ENCODE measurements at regions not wholly inside any gene's neighbourhood (a gene's known extent, or its start where the extent isn't known, plus 50 kb on each side); places are given as distances from the start of the nearest gene placed in this dataset.

DNA sequence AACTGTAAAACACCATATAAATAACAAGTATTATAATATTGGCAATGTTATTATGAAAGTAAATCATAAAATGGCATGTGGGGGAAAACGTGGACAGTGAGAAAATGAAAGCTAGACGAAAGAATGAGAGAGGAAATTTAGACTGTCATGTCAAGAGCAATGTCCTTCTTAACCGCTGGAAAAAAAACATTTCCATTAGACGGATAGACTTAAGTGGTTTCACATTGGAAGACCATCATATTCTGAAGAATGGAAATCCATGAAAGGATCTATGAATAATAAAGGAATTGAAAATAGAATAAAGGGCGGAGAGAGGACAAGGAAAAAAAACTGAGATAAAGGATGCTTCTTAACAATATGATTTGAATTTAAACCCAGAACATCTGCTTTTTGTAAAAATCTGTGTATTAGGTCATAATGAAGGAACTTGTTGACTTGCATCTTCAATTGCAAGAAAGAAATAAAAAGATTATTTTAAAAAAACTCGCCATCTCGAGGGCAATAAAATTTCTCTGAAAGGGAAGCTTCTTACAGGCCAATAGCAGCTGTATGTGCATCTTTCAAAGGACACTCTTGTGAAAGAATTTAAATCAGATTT is 90.6 kb downstream of the SPRY2 start:
- H3K27ac Mint-ChIP-seq = no peak overlapping the region
- H3K36me3 Mint-ChIP-seq (ENCODE audit: low read depth) = no peaks in the 10 kb centered on the region
- H3K4me3 Mint-ChIP-seq = no peak overlapping the region
- CTCF ChIA-PET = interaction anchor here (0.7 to 0.8 kb wide), 2 partner anchors 17 to 93 kb away, joined by 3 read pairs; no protein-coding TSS in a partner anchor
- DNase-seq = no peak
- H3K4me1 Mint-ChIP-seq (ENCODE audit: low read depth) = no peaks in the 10 kb centered on the region
- H3K27me3 Mint-ChIP-seq (ENCODE audit: low read depth) = no peaks in the 10 kb centered on the region
- intact Hi-C loops (cut with micrococcal nuclease) = no loop called here
- no peaks in the 10 kb centered on the region for H3K9me3 Mint-ChIP-seq

DNA sequence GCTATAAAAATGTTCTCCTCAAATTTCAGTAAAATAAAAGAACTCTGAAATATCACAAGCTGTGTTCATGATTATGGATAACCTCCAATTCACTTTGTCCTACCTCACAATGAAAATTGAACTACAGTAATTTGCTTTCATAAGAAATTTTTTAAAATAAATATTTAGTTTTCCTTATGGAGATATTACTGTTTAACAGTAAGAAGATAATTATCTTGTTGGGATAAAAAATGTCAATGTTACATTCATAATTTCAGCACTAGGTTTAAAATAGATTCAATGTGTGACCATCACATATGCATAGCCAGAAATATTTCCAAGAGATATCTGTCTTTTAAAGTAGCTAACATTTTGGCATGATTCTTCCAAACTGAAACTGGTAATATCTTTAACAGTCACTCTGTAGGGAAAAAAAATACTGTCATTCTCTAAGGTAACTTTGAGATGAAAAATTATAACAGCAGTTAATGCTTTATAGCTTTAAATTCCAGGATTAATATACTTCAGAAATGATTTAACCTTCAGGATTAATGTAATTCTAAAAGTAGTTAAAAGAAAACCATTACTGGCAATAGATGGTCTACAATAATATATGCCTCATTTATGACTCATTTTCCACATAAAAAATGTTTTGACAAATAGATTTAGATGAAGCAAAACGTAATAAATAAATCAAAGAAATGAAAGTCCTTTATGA is 91.3 kb downstream of the SPRY2 start:
- CTCF ChIA-PET = no interaction called here

GRCh38 chr13:80245162-80245733 is 95.7 kb downstream of the SPRY2 start:
- no peak overlapping the region for H3K27ac Mint-ChIP-seq
- H3K4me1 Mint-ChIP-seq (ENCODE audit: low read depth) = no peaks in the 10 kb centered on the region
- no peak overlapping the region for H3K4me3 Mint-ChIP-seq
- intact Hi-C loops (cut with micrococcal nuclease) = no loop called here
- CTCF ChIA-PET = no interaction called here
- no peaks in the 10 kb centered on the region for H3K36me3 Mint-ChIP-seq (ENCODE audit: low read depth)
- H3K9me3 Mint-ChIP-seq = no peaks in the 10 kb centered on the region
- H3K27me3 Mint-ChIP-seq (ENCODE audit: low read depth) = no peaks in the 10 kb centered on the region
- no peak for DNase-seq

More for the DNA sequence above, 91.3 kb downstream of the SPRY2 start:
- DNase-seq = no peak
- Mint-ChIP-seq H3K27me3 (ENCODE audit: low read depth) (no peaks in the 10 kb centered on the region), H3K9me3 (no peaks in the 10 kb centered on the region), H3K27ac (no peak overlapping the region), H3K4me3 (no peak overlapping the region), H3K36me3 (ENCODE audit: low read depth) (no peaks in the 10 kb centered on the region), H3K4me1 (ENCODE audit: low read depth) (no peaks in the 10 kb centered on the region)
- intact Hi-C loops (cut with micrococcal nuclease) = no loop called here

- Mint-ChIP-seq H3K9me3 (no peaks in the 10 kb centered on the region), H3K4me1 (ENCODE audit: low read depth) (no peaks in the 10 kb centered on the region), H3K36me3 (ENCODE audit: low read depth) (no peaks in the 10 kb centered on the region), H3K27me3 (ENCODE audit: low read depth) (no peaks in the 10 kb centered on the region), H3K4me3 (no peak overlapping the region), H3K27ac (no peak overlapping the region)
- CTCF ChIA-PET = no interaction called here
- no peak for DNase-seq
- intact Hi-C loops (cut with micrococcal nuclease) = no loop called here
Measured at GRCh38 chr13:80244574-80244973, 96.4 kb downstream of the SPRY2 start.

DNA sequence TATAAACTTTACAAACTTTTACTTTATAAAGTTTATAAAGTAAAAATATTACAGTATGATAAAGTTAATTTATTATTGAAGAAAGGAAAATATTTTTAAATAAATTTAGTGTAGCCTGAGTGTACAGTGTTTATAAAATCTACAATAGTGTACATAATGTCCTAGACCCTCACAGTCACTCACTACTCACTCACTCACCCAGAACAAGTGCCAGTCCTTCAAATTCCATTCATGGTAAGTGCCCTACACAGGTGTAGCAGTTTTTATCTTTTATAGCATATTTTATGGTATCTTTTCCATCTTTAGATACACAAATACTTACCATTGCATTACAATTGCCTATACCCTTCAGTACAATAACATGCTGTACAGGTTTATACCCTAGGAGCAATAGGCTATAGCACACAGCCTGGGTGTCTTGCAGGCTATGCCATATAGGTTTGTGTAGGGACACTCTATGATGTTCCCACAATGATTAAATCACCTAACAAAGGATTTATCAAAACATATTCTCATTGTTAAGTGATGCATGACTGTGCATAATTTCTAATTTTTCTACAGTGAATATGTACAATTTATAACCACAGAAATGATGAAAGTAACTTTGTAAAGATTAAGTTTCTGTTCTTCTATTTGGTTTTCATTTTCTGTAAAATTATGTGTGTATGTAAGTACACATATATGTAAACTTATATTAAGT is 98.0 kb downstream of the SPRY2 start:
- no peaks in the 10 kb centered on the region for H3K36me3 Mint-ChIP-seq (ENCODE audit: low read depth)
- H3K4me1 Mint-ChIP-seq (ENCODE audit: low read depth) = no peaks in the 10 kb centered on the region
- H3K27ac Mint-ChIP-seq = no peak overlapping the region
- no peaks in the 10 kb centered on the region for H3K9me3 Mint-ChIP-seq
- intact Hi-C loops (cut with micrococcal nuclease) = no loop called here
- CTCF ChIA-PET = no interaction called here
- no peak for DNase-seq
- no peak overlapping the region for H3K4me3 Mint-ChIP-seq
- no peaks in the 10 kb centered on the region for H3K27me3 Mint-ChIP-seq (ENCODE audit: low read depth)

DNA sequence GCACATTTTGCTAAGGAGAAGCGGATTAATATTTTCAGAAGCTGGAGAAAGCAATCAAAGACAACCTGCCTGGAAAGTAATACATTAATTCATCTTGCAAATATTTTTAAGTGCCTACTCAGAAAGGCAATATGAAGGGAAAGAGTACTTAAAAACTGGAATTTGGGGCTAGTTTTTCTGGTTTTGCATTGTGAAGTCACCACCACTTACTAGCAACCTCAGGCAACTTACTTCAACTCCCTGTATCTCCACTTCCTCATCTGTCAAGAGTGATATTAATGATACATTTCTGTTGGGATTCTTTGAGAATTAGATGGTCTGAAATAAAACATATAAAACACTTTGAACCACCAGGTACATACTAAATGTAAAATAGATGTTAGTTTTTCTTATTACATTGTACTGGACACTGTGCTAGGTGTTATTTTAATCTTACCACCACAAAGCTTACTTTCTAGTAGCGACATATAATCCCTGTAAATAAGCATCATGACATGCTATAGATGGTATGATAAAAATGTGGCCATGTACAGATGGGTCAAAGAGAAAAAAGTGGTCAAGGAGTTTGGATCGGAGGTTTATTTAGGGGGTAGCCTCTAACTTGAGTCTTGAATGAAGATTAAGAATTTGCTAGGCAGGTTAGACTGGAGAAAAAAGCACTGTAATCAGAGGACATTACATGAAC is 101.2 kb downstream of the SPRY2 start:
- H3K9me3 Mint-ChIP-seq = peaks cover 1% of the 10 kb centered on the region
- no peak for DNase-seq
- CTCF ChIA-PET = interaction anchor here (0.5 to 0.6 kb wide), 2 partner anchors 228 to 1591 kb away, joined by 4 to 5 read pairs; no protein-coding TSS in a partner anchor
- H3K27ac Mint-ChIP-seq = no peak overlapping the region
- H3K27me3 Mint-ChIP-seq (ENCODE audit: low read depth) = no peaks in the 10 kb centered on the region
- no peaks in the 10 kb centered on the region for H3K4me1 Mint-ChIP-seq (ENCODE audit: low read depth)
- no peak overlapping the region for H3K4me3 Mint-ChIP-seq
- intact Hi-C loops (cut with micrococcal nuclease) = no loop called here
- no peaks in the 10 kb centered on the region for H3K36me3 Mint-ChIP-seq (ENCODE audit: low read depth)

- Mint-ChIP-seq H3K4me1 (ENCODE audit: low read depth) (no peaks in the 10 kb centered on the region), H3K36me3 (ENCODE audit: low read depth) (no peaks in the 10 kb centered on the region), H3K9me3 (peaks cover 1% of the 10 kb centered on the region), H3K27ac (no peak overlapping the region), H3K4me3 (no peak overlapping the region), H3K27me3 (ENCODE audit: low read depth) (no peaks in the 10 kb centered on the region)
- CTCF ChIA-PET = no interaction called here
- no peak for DNase-seq
- intact Hi-C loops (cut with micrococcal nuclease) = no loop called here
Measured at GRCh38 chr13:80239116-80239515, 101.8 kb downstream of the SPRY2 start.

GRCh38 chr13:80237646-80238045 is 103.3 kb downstream of the SPRY2 start:
- H3K27me3 Mint-ChIP-seq (ENCODE audit: low read depth) = no peaks in the 10 kb centered on the region
- H3K27ac Mint-ChIP-seq = no peak overlapping the region
- DNase-seq = no peak
- H3K4me3 Mint-ChIP-seq = no peak overlapping the region
- CTCF ChIA-PET = no interaction called here
- no peaks in the 10 kb centered on the region for H3K4me1 Mint-ChIP-seq (ENCODE audit: low read depth)
- H3K36me3 Mint-ChIP-seq (ENCODE audit: low read depth) = no peaks in the 10 kb centered on the region
- peaks cover 1% of the 10 kb centered on the region for H3K9me3 Mint-ChIP-seq
- intact Hi-C loops (cut with micrococcal nuclease) = no loop called here

DNA sequence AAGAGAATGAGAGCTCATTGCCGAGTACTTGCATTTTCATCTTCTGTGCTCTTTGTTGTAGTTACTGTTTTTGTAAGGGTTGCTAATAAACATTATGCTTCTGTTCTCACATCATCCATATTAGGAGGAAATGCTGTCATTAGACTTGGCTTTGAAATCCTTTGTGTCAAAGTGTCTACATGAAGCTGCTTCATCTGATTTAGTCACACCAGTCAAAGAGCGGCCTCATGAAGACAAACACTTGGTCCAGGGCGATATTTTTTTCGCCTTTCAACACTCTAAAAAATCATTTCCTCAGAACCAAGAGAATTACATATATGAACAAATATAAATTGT is 105.0 kb downstream of the SPRY2 start:
- H3K9me3 Mint-ChIP-seq = peaks cover 1% of the 10 kb centered on the region
- no peaks in the 10 kb centered on the region for H3K36me3 Mint-ChIP-seq (ENCODE audit: low read depth)
- H3K4me1 Mint-ChIP-seq (ENCODE audit: low read depth) = no peaks in the 10 kb centered on the region
- intact Hi-C loops (cut with micrococcal nuclease) = no loop called here
- no peaks in the 10 kb centered on the region for H3K27me3 Mint-ChIP-seq (ENCODE audit: low read depth)
- CTCF ChIA-PET = no interaction called here
- no peak overlapping the region for H3K27ac Mint-ChIP-seq
- DNase-seq = no peak
- no peak overlapping the region for H3K4me3 Mint-ChIP-seq

DNA sequence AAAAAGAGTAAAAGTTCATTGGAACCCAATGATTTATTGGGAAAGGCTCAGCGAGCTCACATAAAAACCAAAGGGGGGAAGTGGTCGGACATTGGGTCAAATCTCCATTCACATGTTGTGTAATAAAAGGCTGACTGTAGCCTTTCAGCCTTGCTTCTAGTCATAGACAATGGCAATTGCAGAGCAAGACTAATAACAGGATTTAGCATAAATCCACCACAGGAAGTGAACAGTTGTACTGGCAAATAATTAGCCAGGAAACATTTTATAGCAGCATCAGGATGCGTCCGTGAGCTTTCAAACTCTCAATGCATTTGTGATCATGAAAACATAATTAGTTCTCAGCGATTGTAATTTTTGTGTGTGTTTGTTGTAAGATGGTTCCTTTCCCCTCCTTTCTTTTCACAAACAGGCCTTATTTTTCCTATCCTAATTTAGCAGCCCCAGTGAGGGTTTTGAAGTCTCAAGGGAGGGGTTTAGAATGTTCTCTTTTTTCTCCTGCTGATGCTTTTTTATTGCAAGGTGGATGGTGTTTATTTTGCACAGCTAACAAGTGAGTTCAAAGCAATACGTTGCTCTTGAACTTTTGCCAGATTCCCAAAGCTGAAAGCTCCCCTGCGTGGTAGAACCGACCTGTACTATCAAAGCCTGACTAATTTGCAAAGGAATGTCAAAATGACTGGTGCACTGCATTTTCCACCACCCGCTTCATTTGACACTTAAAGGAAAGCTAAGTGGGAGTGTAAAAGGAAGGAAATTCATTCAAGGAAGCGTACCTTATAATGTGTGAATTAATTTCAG is 105.6 kb downstream of the SPRY2 start:
- Mint-ChIP-seq H3K9me3 (peaks cover 1% of the 10 kb centered on the region), H3K4me1 (ENCODE audit: low read depth) (no peaks in the 10 kb centered on the region), H3K36me3 (ENCODE audit: low read depth) (no peaks in the 10 kb centered on the region), H3K27me3 (ENCODE audit: low read depth) (no peaks in the 10 kb centered on the region), H3K27ac (no peak overlapping the region), H3K4me3 (no peak overlapping the region)
- CTCF ChIA-PET = no interaction called here
- intact Hi-C loops (cut with micrococcal nuclease) = no loop called here
- DNase-seq = no peak

DNA sequence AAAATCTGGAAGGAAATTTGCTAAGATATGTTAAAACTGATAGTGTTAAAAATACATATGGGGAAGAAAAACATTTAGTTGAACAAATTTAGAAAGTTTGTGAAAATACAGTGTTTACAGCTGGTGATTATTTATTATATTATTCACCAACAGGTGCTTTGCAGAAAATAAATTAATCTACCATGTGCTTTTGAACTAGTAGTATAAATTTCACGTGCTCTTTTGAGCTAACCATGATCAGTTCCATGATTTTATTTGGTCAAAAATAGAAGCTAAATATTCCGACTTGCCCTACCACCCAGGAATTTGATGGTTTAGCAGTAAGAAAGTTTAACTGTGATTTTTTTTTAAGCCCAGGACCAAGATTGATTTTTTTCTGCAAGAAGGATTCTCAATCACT is 113.3 kb downstream of the SPRY2 start:
- intact Hi-C loops (cut with micrococcal nuclease) = no loop called here
- no peaks in the 10 kb centered on the region for H3K9me3 Mint-ChIP-seq
- no peak overlapping the region for H3K4me3 Mint-ChIP-seq
- no peaks in the 10 kb centered on the region for H3K4me1 Mint-ChIP-seq (ENCODE audit: low read depth)
- H3K36me3 Mint-ChIP-seq (ENCODE audit: low read depth) = no peaks in the 10 kb centered on the region
- H3K27me3 Mint-ChIP-seq (ENCODE audit: low read depth) = peaks cover 2% of the 10 kb centered on the region
- CTCF ChIA-PET = no interaction called here
- no peak for DNase-seq
- H3K27ac Mint-ChIP-seq = no peak overlapping the region

DNA sequence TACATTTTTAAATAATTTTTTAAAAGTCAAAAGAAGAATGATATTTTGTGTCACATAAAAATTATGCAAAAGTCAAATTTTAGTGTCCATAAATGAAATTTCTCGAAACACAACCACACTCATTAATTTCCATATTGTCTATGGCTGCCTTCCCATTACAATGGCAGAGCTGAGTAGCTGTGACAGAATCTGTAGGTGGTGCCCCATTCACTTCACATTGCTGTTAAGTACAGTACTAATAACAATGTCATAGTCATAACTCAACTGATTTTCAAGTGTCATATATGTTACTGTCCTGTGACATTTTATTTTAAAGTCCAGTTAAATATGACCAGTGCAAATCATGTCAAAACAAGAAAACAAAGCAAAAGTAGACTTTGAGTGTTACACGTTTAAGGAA is 114.3 kb downstream of the SPRY2 start:
- Mint-ChIP-seq H3K4me3 (no peak overlapping the region), H3K36me3 (ENCODE audit: low read depth) (no peaks in the 10 kb centered on the region), H3K27ac (no peak overlapping the region), H3K4me1 (ENCODE audit: low read depth) (no peaks in the 10 kb centered on the region), H3K9me3 (no peaks in the 10 kb centered on the region), H3K27me3 (ENCODE audit: low read depth) (peaks cover 2% of the 10 kb centered on the region)
- CTCF ChIA-PET = no interaction called here
- intact Hi-C loops (cut with micrococcal nuclease) = no loop called here
- no peak for DNase-seq
